ENCODE measurements at regions not wholly inside any gene's neighbourhood (a gene's known extent, or its start where the extent isn't known, plus 50 kb on each side); places are given as distances from the start of the nearest gene placed in this dataset.

- TF ChIP-seq EZH2phosphoT487 (IDR thresholded peaks at IDR 0.05; ENCODE audit: insufficient read depth, low read depth), result no peak
- TF ChIP-seq EZH2 (IDR thresholded peaks at IDR 0.05; ENCODE audit: insufficient read depth, poor library complexity, severe bottlenecking), result no peak
- no peak overlapping the region for H3K4me2 ChIP-seq (ENCODE audit: unreplicated experiment)
- no peaks in the 10 kb centered on the region for H3F3A ChIP-seq (ENCODE audit: insufficient read depth)
- no peak overlapping the region for H2AFZ ChIP-seq
- WGBS, 2 experiments (ENCODE audit: low coverage in 1 of 2, low lambda C conversion rate in 2 of 2, missing lambda C conversion rate in 2 of 2), result 2 to 3% methylated on average over 2 of the region's 2 CpGs
- H3K36me3 ChIP-seq (ENCODE audit: low read depth), result no peaks in the 10 kb centered on the region
- no peak overlapping the region for H3K4me3 ChIP-seq
- no peaks in the 10 kb centered on the region for H3K9me3 ChIP-seq (ENCODE audit: low read depth)
- no peaks in the 10 kb centered on the region; the same call in 1 of the 2 replicates for H3K27me3 ChIP-seq (replicated peaks; ENCODE audit: insufficient read depth)
- H3K4me1 ChIP-seq (ENCODE audit: insufficient read depth), result no peaks in the 10 kb centered on the region
- DNase-seq, result no peak
- H3K27ac ChIP-seq, result no peak overlapping the region
- H3K79me2 ChIP-seq (ENCODE audit: insufficient read depth), result no peaks in the 10 kb centered on the region
- in situ Hi-C loops (cut with MboI), result no loop called here
- no peaks in the 10 kb centered on the region for H4K20me1 ChIP-seq (ENCODE audit: insufficient read depth)
- H3K9me2 ChIP-seq (ENCODE audit: insufficient read depth), result no peaks in the 10 kb centered on the region
- no peak overlapping the region for H3K9ac ChIP-seq
These were observed 84.6 kb upstream of the SERBP1 start for GRCh38 chr1:67514786-67515185.

DNA sequence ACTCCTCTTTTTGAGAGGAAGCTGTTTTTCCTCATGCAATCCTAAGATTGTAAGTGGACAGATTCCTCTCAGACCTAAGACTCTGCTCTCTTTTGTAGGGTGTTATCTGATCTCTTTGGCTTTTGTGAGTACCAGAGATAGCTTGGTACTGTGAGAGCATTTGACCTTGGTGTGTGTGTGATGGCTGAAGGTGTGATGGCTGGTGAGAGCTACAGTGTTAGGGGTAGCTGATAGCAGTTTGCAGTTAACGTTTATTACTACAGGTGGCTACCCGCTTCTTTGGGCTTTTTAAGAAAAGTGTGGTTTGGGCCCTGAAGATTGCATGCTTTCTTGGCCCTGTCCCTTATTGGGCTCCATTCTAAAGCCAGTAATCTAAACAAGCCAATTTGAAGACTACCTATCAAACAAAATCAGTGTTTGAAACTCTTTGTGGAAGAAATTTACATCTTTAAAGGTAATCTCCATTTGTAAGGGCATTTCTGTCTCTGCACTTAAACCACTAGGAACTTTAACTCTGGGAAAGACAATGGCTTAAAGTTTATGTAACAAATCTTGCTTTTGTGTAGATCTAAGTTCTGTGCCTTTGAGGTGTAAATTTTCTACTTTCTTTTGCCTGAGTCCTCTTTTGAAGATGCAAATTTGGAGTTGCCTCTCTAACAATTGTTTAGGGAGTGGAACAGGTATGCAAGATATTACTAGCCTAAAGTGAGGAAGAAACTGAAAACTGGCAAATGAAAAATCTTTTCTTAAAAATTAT is 85.3 kb upstream of the SERBP1 start:
- Histone ChIP-seq H3K4me3 (no peak overlapping the region), H3K9me3 (ENCODE audit: low read depth) (no peaks in the 10 kb centered on the region), H3K4me2 (ENCODE audit: unreplicated experiment) (no peak overlapping the region), H3K27me3 (replicated peaks; ENCODE audit: insufficient read depth) (no peaks in the 10 kb centered on the region; the same call in 1 of the 2 replicates), H3K27ac (no peak overlapping the region), H3K4me1 (ENCODE audit: insufficient read depth) (no peaks in the 10 kb centered on the region), H4K20me1 (ENCODE audit: insufficient read depth) (no peaks in the 10 kb centered on the region), H3F3A (ENCODE audit: insufficient read depth) (no peaks in the 10 kb centered on the region), H3K36me3 (ENCODE audit: low read depth) (no peaks in the 10 kb centered on the region), H3K9ac (no peak overlapping the region), H3K9me2 (ENCODE audit: insufficient read depth) (no peaks in the 10 kb centered on the region), H3K79me2 (ENCODE audit: insufficient read depth) (no peaks in the 10 kb centered on the region), H2AFZ (no peak overlapping the region)
- in situ Hi-C loops (cut with MboI), result no loop called here
- 46 to 50% methylated on average over 2 of the region's 2 CpGs for WGBS, 2 experiments (ENCODE audit: low coverage in 1 of 2, low lambda C conversion rate in 2 of 2, missing lambda C conversion rate in 2 of 2)
- TF ChIP-seq EZH2phosphoT487 (IDR thresholded peaks at IDR 0.05; ENCODE audit: insufficient read depth, low read depth) (no peak), EZH2 (IDR thresholded peaks at IDR 0.05; ENCODE audit: insufficient read depth, poor library complexity, severe bottlenecking) (no peak)
- no peak for DNase-seq

DNA sequence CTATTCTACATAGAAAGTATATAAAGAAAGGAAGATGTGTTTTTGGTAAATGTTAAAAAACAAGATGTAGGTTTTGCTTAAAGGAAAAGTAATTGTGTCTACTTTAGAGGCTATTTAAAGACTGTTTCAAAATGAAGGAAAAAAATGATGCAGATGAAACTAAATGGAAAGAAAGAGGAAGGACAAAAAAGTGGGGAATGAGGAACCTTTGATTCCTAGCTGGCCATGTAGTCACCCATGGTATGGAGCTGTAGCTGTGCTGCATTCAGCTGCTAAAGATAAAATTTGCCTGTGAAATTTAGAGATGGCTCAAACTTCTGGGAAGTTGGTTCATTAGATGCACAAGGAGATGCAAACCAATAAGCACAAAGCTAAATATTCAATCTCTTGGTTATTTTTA is 86.8 kb upstream of the SERBP1 start:
- Histone ChIP-seq H2AFZ (no peak overlapping the region), H3K4me3 (no peak overlapping the region), H3K9ac (no peak overlapping the region), H4K20me1 (ENCODE audit: insufficient read depth) (no peaks in the 10 kb centered on the region), H3K4me1 (ENCODE audit: insufficient read depth) (no peaks in the 10 kb centered on the region), H3K36me3 (ENCODE audit: low read depth) (no peaks in the 10 kb centered on the region), H3K9me3 (ENCODE audit: low read depth) (no peaks in the 10 kb centered on the region), H3K27ac (no peak overlapping the region), H3K9me2 (ENCODE audit: insufficient read depth) (no peaks in the 10 kb centered on the region), H3K4me2 (ENCODE audit: unreplicated experiment) (no peak overlapping the region), H3K79me2 (ENCODE audit: insufficient read depth) (no peaks in the 10 kb centered on the region), H3F3A (ENCODE audit: insufficient read depth) (no peaks in the 10 kb centered on the region), H3K27me3 (replicated peaks; ENCODE audit: insufficient read depth) (no peaks in the 10 kb centered on the region; the same call in 1 of the 2 replicates)
- DNase-seq, result no peak
- in situ Hi-C loops (cut with MboI), result no loop called here
- no peak for TF ChIP-seq EZH2phosphoT487 (IDR thresholded peaks at IDR 0.05; ENCODE audit: insufficient read depth, low read depth)
- no peak for TF ChIP-seq EZH2 (IDR thresholded peaks at IDR 0.05; ENCODE audit: insufficient read depth, poor library complexity, severe bottlenecking)

- no peaks in the 10 kb centered on the region for H3K9me2 ChIP-seq (ENCODE audit: insufficient read depth)
- no peak for DNase-seq
- no peaks in the 10 kb centered on the region for H3K27me3 ChIP-seq (replicated peaks; ENCODE audit: insufficient read depth)
- no peaks in the 10 kb centered on the region for H3K36me3 ChIP-seq (ENCODE audit: low read depth)
- no peak overlapping the region for H3K4me2 ChIP-seq (ENCODE audit: unreplicated experiment)
- 92 to 94% methylated on average over 4 of the region's 4 CpGs for WGBS, 2 experiments (ENCODE audit: low coverage in 1 of 2, low lambda C conversion rate in 2 of 2, missing lambda C conversion rate in 2 of 2)
- H3F3A ChIP-seq (ENCODE audit: insufficient read depth), result peaks cover 18% of the 10 kb centered on the region
- H3K79me2 ChIP-seq (ENCODE audit: insufficient read depth), result no peaks in the 10 kb centered on the region
- TF ChIP-seq EZH2 (IDR thresholded peaks at IDR 0.05; ENCODE audit: insufficient read depth, poor library complexity, severe bottlenecking), result no peak
- TF ChIP-seq EZH2phosphoT487 (IDR thresholded peaks at IDR 0.05; ENCODE audit: insufficient read depth, low read depth), result no peak
- H3K4me1 ChIP-seq (ENCODE audit: insufficient read depth), result peaks cover 12% of the 10 kb centered on the region
- no peaks in the 10 kb centered on the region for H4K20me1 ChIP-seq (ENCODE audit: insufficient read depth)
- H3K9ac ChIP-seq, result no peak overlapping the region
- in situ Hi-C loops (cut with MboI), result loop anchor here (10.0 kb wide), 1 partner anchor 583 kb away; no protein-coding TSS in a partner anchor
- H3K27ac ChIP-seq, result no peak overlapping the region
- H2AFZ ChIP-seq, result no peak overlapping the region
- H3K4me3 ChIP-seq, result no peak overlapping the region
- H3K9me3 ChIP-seq (ENCODE audit: low read depth), result no peaks in the 10 kb centered on the region
These were observed 91.8 kb upstream of the SERBP1 start for GRCh38 chr1:67522001-67522441.
